Ishikawa (cell line): ENCODE measurements at regions not wholly inside any gene's neighbourhood (a gene's known extent, or its start where the extent isn't known, plus 50 kb on each side); places are given as distances from the start of the nearest gene placed in this dataset.

ENCODE experiments used
- EP300 ChIP-seq: IDR thresholded peaks from 2 replicates; pipeline ENCODE4 v1.6.1; 2012; ENCODE audit warnings: borderline replicate concordance
- MAX ChIP-seq: IDR thresholded peaks from 2 replicates; pipeline ENCODE4 v1.6.1; 2012
- NFIC ChIP-seq: IDR thresholded peaks from 2 replicates; pipeline ENCODE4 v1.6.1; 2012
- REST ChIP-seq: IDR thresholded peaks from 2 replicates; pipeline ENCODE4 v1.6.1; 2012; ENCODE audit warnings: low read depth, mild to moderate bottlenecking
- TAF1 ChIP-seq: IDR thresholded peaks from 2 replicates; pipeline ENCODE4 v1.6.1; 2012; ENCODE audit warnings: low read depth, mild to moderate bottlenecking
- TEAD4 ChIP-seq: IDR thresholded peaks from 2 replicates; pipeline ENCODE4 v1.6.1; 2012

- TF ChIP-seq REST (no peak), NFIC (no peak), MAX (no peak), EP300 (no peak), TEAD4 (no peak), TAF1 (no peak)
Observed at GRCh38 chr15:94834494-94834893, 603.1 kb downstream of the MCTP2 start.
